Tibial nerve (tissue), 4 donors: ENCODE measurements at regions not wholly inside any gene's neighbourhood (a gene's known extent, or its start where the extent isn't known, plus 50 kb on each side); places are given as distances from the start of the nearest gene placed in this dataset.

Experiments
- DNase-seq, 2 donors: peaks; one replicate each; pipeline ENCODE4 v3.0.0-alpha.2; 2019; ENCODE audit warnings: low spot score in 2 of 2
- H3K27ac ChIP-seq, 4 donors: fragments of 200-600 bp; sonication (generic) in 3 of 4; one replicate each; pipeline ENCODE4 v1.5.1; 2017 to 2019; ENCODE audit warnings: mild to moderate bottlenecking in 1 of 4
- H3K27me3 ChIP-seq, 2 donors: fragments of 200-600 bp; sonication (generic) in 1 of 2; one replicate each; pipeline versions ENCODE4 v1.5.1 to v1.6.0; 2017 to 2019
- H3K36me3 ChIP-seq, 3 donors: fragments of 200-600 bp; sonication (generic); one replicate each; pipeline ENCODE4 v1.5.1; 2018 to 2019
- H3K4me1 ChIP-seq, 4 donors: fragments of 200-600 bp; sonication (generic) in 3 of 4; one replicate each; pipeline ENCODE4 v1.5.1; 2017 to 2019
- H3K4me3 ChIP-seq, 4 donors: fragments of 200-600 bp; sonication (generic) in 3 of 4; one replicate each; pipeline ENCODE4 v1.5.1; 2017 to 2019; ENCODE audit warnings: mild to moderate bottlenecking in 1 of 4, moderate library complexity in 1 of 4
- H3K9me3 ChIP-seq, 4 donors: fragments of 200-600 bp; sonication (generic) in 3 of 4; one replicate each; pipeline ENCODE4 v1.5.1; 2017 to 2019
- EP300 ChIP-seq, 2 donors: sonication (generic); formaldehyde crosslinking; IDR thresholded peaks; one replicate each; pipeline ENCODE4 v1.6.1; 2017; ENCODE audit warnings: antibody characterized with exemption in 2 of 2, mild to moderate bottlenecking in 1 of 2
- POLR2A ChIP-seq, 2 donors: fragments of 450-650 bp; IDR thresholded peaks; one replicate each; pipeline ENCODE4 v1.6.1; 2017; ENCODE audit warnings: antibody characterized with exemption in 2 of 2, mild to moderate bottlenecking in 2 of 2, moderate library complexity in 2 of 2
- WGBS, 2 donors: methylation state at CpG; one replicate each; pipeline ENCODE4 v1.1.5; 2018; 5-methylcytosine and 5-hydroxymethylcytosine counted together
- TF ChIP-seq, protein P1 (sequence below), 5 experiments: fragments of 200-600 bp in 3 of 5; fragments of 450-650 bp in 2 of 5; sonication (generic) in 3 of 5; IDR thresholded peaks; one replicate each; pipeline ENCODE4 v1.5.1; 2016 to 2019; ENCODE audit warnings: antibody characterized with exemption in 5 of 5, mild to moderate bottlenecking in 3 of 5, moderate library complexity in 2 of 5

GRCh38 chr9:109974143-109974917 is 194.3 kb downstream of the PALM2AKAP2 start:
- DNase-seq: no peak
- 62 to 83% methylated on average over 7 of the region's 7 CpGs for WGBS, 2 donors

DNA sequence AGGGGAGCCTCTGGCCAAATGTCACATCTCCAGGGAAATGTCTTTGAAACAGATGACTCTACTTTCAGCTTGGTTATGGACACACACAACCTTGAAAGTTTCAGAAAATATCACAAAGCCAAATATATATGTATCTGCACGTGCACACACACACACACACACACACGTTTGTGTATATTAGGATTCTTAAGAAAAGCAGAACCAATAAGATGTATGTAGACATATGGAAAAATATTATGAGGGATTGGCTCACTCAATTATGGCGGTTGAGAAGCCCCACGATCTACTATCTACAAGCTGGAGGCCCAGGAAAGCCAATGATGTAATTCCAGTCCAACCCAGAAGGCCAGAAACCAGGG is 194.9 kb downstream of the PALM2AKAP2 start:
- H3K27ac ChIP-seq: no peak overlapping the region
- H3K9me3 ChIP-seq: no peaks in the 10 kb centered on the region

More at GRCh38 chr9:109974143-109974917, 194.3 kb downstream of the PALM2AKAP2 start:
- no peaks in the 10 kb centered on the region for H3K27me3 ChIP-seq
- H3K4me3 ChIP-seq: no peak overlapping the region
- no peak for TF ChIP-seq EP300 (IDR thresholded peaks at IDR 0.05)
- peak overlapping the region in 1 of 4 donors; percentile 8 for H3K27ac ChIP-seq
- H3K4me1 ChIP-seq: peaks cover 0 to 11% (median 5%) of the 10 kb centered on the region in 4 donors
- no peaks in the 10 kb centered on the region for H3K36me3 ChIP-seq
- H3K9me3 ChIP-seq: no peaks in the 10 kb centered on the region

DNA sequence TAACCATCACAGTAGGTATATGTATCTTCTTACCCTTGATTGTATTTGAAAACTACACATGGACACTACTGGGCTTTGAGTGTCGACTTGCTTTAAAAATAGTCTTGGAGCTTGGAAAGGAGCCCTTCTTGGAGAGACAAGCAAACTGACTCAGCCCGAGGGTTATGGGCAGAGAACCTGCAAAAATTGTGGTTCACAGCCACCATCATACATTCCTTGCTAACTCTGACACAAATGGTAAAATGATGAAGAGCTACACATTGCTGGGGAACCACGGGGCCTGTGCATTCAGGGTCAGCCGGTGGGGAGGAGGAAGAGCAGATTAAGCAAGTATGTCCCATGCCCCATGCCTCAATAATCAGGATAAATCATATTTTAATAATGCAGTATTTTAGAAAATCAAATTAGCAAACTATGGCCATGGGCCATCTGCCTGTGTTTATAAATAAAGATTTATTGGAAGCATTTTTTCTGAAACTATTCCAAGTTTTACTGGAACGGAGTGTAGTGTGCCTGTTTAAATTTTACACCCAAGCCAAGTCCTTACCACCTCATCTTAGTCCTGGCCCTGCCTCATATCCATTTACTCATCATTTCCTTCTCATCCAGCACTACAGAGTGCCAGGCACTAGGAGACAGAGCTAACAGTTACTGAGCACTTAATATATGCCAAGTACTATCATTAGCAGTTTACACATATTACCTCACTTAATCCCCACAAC is 195.7 kb downstream of the PALM2AKAP2 start:
- TF ChIP-seq, protein P1, sequence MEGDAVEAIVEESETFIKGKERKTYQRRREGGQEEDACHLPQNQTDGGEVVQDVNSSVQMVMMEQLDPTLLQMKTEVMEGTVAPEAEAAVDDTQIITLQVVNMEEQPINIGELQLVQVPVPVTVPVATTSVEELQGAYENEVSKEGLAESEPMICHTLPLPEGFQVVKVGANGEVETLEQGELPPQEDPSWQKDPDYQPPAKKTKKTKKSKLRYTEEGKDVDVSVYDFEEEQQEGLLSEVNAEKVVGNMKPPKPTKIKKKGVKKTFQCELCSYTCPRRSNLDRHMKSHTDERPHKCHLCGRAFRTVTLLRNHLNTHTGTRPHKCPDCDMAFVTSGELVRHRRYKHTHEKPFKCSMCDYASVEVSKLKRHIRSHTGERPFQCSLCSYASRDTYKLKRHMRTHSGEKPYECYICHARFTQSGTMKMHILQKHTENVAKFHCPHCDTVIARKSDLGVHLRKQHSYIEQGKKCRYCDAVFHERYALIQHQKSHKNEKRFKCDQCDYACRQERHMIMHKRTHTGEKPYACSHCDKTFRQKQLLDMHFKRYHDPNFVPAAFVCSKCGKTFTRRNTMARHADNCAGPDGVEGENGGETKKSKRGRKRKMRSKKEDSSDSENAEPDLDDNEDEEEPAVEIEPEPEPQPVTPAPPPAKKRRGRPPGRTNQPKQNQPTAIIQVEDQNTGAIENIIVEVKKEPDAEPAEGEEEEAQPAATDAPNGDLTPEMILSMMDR (IDR thresholded peaks at IDR 0.05): no peak
- no peak for TF ChIP-seq EP300 (IDR thresholded peaks at IDR 0.05)
- no peak for TF ChIP-seq POLR2A (IDR thresholded peaks at IDR 0.05)

More for the DNA sequence above, 194.9 kb downstream of the PALM2AKAP2 start:
- no peak for DNase-seq
- no peak overlapping the region for H3K4me3 ChIP-seq
- WGBS, 2 donors: 85 to 98% methylated on average over 4 of the region's 4 CpGs
- peaks cover 0 to 5% (median 2%) of the 10 kb centered on the region in 4 donors for H3K4me1 ChIP-seq
- no peaks in the 10 kb centered on the region for H3K27me3 ChIP-seq
- TF ChIP-seq, protein P1 (IDR thresholded peaks at IDR 0.05): no peak
- TF ChIP-seq POLR2A (IDR thresholded peaks at IDR 0.05) (no peak), EP300 (IDR thresholded peaks at IDR 0.05) (no peak)
- no peaks in the 10 kb centered on the region for H3K36me3 ChIP-seq

GRCh38 chr9:109976303-109976702 is 196.3 kb downstream of the PALM2AKAP2 start:
- Histone ChIP-seq H3K27me3 (no peaks in the 10 kb centered on the region), H3K36me3 (no peaks in the 10 kb centered on the region), H3K27ac (no peak overlapping the region), H3K4me3 (no peak overlapping the region), H3K4me1 (peaks cover 0 to 3% (median 0%) of the 10 kb centered on the region in 4 donors), H3K9me3 (no peaks in the 10 kb centered on the region)
- no peak for TF ChIP-seq EP300 (IDR thresholded peaks at IDR 0.05)
- no peak for TF ChIP-seq POLR2A (IDR thresholded peaks at IDR 0.05)
- TF ChIP-seq, protein P1 (IDR thresholded peaks at IDR 0.05): no peak
- DNase-seq: no peak

More for the DNA sequence above, 195.7 kb downstream of the PALM2AKAP2 start:
- Histone ChIP-seq H3K9me3 (no peaks in the 10 kb centered on the region), H3K27ac (no peak overlapping the region), H3K4me1 (peaks cover 0 to 3% (median 0%) of the 10 kb centered on the region in 4 donors), H3K36me3 (no peaks in the 10 kb centered on the region), H3K4me3 (no peak overlapping the region), H3K27me3 (no peaks in the 10 kb centered on the region)
- WGBS, 2 donors: 80 to 91% methylated on average over 5 of the region's 5 CpGs
- no peak for DNase-seq

GRCh38 chr9:109977521-109977920 is 197.5 kb downstream of the PALM2AKAP2 start:
- TF ChIP-seq POLR2A (IDR thresholded peaks at IDR 0.05) (no peak), EP300 (IDR thresholded peaks at IDR 0.05) (no peak)
- TF ChIP-seq, protein P1 (IDR thresholded peaks at IDR 0.05): no peak
- H3K4me3 ChIP-seq: no peak overlapping the region
- H3K27ac ChIP-seq: no peak overlapping the region
- no peaks in the 10 kb centered on the region for H3K27me3 ChIP-seq
- no peaks in the 10 kb centered on the region for H3K9me3 ChIP-seq
- peaks cover 0 to 3% (median 0%) of the 10 kb centered on the region in 4 donors for H3K4me1 ChIP-seq
- no peak for DNase-seq
- H3K36me3 ChIP-seq: no peaks in the 10 kb centered on the region
- 66 to 94% methylated on average over 2 of the region's 2 CpGs for WGBS, 2 donors
